Activated CD8-positive, alpha-beta memory T cell treated with anti-CD3 and anti-CD28 coated beads, Interleukin-2, amount 50 U/mL, for 48 hours (primary cell): ENCODE measurements at regions not wholly inside any gene's neighbourhood (a gene's known extent, or its start where the extent isn't known, plus 50 kb on each side); places are given as distances from the start of the nearest gene placed in this dataset.

Source experiments
- DNase-seq: peaks from one replicate; pipeline ENCODE4 v3.0.0-alpha.2; 2020

GRCh38 chr1:83012950-83013349 is 986.0 kb downstream of the TTLL7 start:
- DNase-seq, result no peak

- no peak for DNase-seq
Observed at GRCh38 chr1:83011265-83011664, 987.7 kb downstream of the TTLL7 start.

- DNase-seq, result no peak
Observed at GRCh38 chr1:83006271-83006670, 992.7 kb downstream of the TTLL7 start.

- no peak for DNase-seq
Observed at GRCh38 chr1:83000286-83000685, 998.6 kb downstream of the TTLL7 start.

- DNase-seq, result no peak
Observed at GRCh38 chr1:82995951-82996350, 1003.0 kb downstream of the TTLL7 start.

GRCh38 chr1:82994616-82995263 is 1004.2 kb downstream of the TTLL7 start:
- no peak for DNase-seq

- DNase-seq, result no peak
Observed at GRCh38 chr1:82991569-82991968, 1007.4 kb downstream of the TTLL7 start.

- no peak for DNase-seq
Observed at GRCh38 chr1:82979593-82980236, 1019.2 kb downstream of the TTLL7 start.

- no peak for DNase-seq
Observed at GRCh38 chr1:82978461-82979324, 1020.2 kb downstream of the TTLL7 start.

- DNase-seq, result no peak
Observed at GRCh38 chr1:82972841-82973553, 1025.9 kb downstream of the TTLL7 start.

- no peak for DNase-seq
Observed at GRCh38 chr1:82969340-82969739, 1029.6 kb downstream of the TTLL7 start.

GRCh38 chr1:82962658-82963057 is 1036.3 kb downstream of the TTLL7 start:
- no peak for DNase-seq

GRCh38 chr1:82950606-82951200 is 1048.2 kb downstream of the TTLL7 start:
- DNase-seq, result no peak

- no peak for DNase-seq
Observed at GRCh38 chr1:82948386-82948785, 1050.5 kb downstream of the TTLL7 start.

- DNase-seq, result no peak
Observed at GRCh38 chr1:82947278-82947677, 1051.7 kb downstream of the TTLL7 start.

- DNase-seq, result no peak
Observed at GRCh38 chr1:82946096-82946605, 1052.8 kb downstream of the TTLL7 start.

GRCh38 chr1:82944822-82945221 is 1054.1 kb downstream of the TTLL7 start:
- no peak for DNase-seq

GRCh38 chr1:82934074-82934473 is 1064.9 kb downstream of the TTLL7 start:
- no peak for DNase-seq

GRCh38 chr1:82932727-82933126 is 1066.2 kb downstream of the TTLL7 start:
- no peak for DNase-seq

- DNase-seq, result no peak
Observed at GRCh38 chr1:82932207-82932606, 1066.7 kb downstream of the TTLL7 start.

GRCh38 chr1:82931006-82931405 is 1067.9 kb downstream of the TTLL7 start:
- no peak for DNase-seq

GRCh38 chr1:82927753-82928152 is 1071.2 kb downstream of the TTLL7 start:
- no peak for DNase-seq

- DNase-seq, result no peak
Observed at GRCh38 chr1:82924666-82925065, 1074.3 kb downstream of the TTLL7 start.
